HG03097 (cell line): ENCODE measurements at regions not wholly inside any gene's neighbourhood (a gene's known extent, or its start where the extent isn't known, plus 50 kb on each side); places are given as distances from the start of the nearest gene placed in this dataset.

Experiments
- ATAC-seq: cut with Tn5 transposase; IDR thresholded peaks from one replicate; pipeline ENCODE4 v1.9.1; 2021; ENCODE audit not compliant: unreplicated experiment, low FRiP score

DNA sequence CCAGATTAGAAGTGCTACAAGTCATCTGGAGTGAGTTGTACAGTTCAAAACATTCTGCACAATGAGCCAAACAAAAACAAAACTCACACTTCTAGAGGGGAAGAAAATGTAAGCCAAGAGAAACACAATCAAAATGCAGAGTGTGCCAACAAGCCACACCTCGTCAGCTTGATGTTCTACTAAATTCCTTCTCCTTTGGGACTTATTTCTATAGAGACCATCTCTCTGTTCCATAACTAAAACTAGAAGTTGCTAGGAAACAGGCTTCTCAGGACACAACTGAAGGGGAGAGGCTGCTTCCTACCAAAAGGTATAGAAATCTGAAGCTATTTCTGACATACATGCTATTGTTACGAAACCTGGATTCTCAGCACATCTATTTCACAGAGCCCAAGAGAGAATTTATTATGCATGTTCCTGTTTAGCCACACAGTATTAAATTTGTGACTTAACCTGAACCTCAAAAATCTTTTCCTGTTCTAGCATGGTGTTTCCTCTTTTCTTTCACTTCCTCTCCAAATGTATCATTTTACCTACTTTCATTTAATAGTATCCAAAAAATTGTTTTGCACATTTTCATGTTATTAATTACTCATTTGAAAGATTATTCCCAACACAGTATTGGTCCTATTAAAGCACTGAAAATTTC lies 211.4 kb upstream of the CCDC150 start:
- no peak for ATAC-seq

GRCh38 chr2:196431076-196431475 lies 208.4 kb upstream of the CCDC150 start:
- no peak for ATAC-seq

GRCh38 chr2:196431957-196432356 lies 207.6 kb upstream of the CCDC150 start:
- ATAC-seq, result no peak

DNA sequence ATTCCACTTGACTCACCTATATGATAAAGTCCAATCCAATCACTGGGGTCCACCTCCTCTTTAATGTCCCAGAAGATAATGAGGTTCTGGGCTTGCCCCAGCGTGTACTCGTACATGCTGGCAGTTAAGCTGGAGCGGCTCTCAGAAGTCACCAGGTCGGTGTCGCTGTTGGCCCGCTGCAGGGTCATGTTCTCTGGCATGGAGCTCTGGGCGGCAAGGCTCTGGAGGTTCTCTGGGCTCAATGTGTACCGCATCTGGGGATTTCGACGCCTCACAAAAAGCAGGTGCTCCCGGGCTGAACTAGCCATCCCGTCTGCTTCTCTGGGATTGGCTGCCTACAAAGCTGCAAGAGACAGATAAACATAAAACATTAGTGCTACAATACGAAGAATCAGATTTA lies 206.4 kb upstream of the CCDC150 start:
- ATAC-seq, result no peak

DNA sequence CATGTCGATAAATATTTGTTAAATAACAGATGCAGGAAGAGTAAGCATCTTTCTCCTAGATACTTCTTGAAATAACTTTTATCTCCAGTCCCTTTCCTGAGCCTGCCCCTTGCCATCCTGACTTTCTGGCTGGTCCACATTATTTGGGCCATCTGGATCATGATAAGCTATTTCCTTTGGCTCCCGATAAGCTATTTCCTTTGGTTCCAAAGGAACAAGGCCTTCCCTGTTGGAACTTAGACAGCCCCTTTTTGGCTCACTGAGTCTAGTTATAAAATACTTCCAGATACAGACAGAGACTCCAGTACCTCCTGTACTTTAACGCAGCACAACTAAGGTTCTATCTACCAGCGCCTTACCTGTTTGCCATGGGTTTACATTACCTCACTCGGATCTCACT lies 205.3 kb upstream of the CCDC150 start:
- ATAC-seq, result no peak

- no peak for ATAC-seq
Measured at GRCh38 chr2:196435189-196435588, 204.3 kb upstream of the CCDC150 start.

GRCh38 chr2:196437626-196438025 lies 201.9 kb upstream of the CCDC150 start:
- ATAC-seq, result no peak

DNA sequence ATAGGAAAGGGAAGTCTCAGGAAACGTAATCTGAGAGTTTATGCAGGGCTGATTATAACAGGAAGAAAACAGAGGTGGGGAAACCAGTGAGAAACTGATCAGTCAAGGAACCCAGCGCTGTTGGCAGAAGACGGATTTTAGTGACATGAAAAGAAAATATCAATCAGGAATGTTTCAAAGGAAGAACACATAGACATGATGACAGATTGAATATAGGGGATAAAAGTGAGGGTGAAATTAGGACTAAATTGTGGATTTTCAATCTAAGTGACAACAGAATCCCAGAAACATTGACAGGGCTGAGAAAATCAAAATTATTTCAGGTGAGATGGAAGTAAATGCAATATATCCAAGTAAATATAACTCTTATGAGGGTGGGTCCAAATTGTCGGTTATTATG lies 199.8 kb upstream of the CCDC150 start:
- ATAC-seq, result no peak

DNA sequence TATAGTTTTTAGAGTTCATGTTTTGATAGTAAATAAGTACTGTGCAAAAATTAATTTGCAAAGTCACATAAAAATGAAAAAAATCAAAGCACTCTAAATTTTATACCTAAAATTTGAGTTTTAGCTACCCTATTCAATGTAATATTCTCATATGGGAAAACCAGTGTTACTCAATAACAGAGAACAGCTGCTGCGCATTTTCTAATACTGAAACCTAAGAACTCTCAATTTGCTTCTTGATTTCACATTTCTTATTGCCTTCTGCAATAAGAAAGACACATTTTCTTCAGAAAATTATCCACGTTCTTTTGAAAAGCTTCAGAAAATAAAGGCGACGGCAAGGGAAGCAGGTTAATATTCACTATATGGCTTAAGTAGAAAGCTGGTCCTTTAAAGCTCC lies 199.1 kb upstream of the CCDC150 start:
- no peak for ATAC-seq

DNA sequence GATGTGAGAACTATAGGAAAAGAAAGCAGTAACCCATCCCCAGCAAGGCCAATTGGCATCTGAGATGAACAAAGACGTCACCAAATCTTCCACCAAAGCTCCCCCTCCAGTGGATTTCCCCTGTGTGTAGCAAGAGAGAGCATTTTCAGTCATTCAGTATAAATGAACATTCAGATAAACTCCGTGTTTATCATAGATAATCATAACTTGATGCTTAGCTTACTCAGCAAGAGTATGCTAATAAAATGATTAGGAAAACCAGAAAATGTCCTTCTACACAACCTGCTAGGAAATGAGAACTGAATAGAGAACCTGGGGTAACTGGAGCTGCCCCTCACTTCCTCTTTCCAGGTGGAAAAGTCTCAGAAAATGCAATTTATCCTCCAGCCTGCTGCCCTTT lies 198.0 kb upstream of the CCDC150 start:
- no peak for ATAC-seq

DNA sequence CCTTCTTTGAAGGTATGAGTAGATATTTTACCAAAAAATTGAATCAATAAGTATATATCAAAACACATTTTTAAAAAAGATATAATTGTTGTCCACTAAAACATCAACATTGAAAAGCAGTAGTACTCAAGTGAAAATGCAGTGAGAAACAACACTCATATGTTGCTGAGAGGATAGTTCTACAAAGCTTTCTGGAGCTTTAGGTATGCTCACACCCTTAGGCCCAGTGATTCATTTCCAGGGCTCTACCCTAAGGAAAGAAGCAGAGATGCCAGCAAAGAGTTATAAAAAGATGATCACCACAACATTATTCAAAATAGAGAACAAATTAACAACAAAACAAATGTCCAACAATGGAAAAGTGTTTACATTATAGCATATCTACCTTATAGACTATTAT lies 197.3 kb upstream of the CCDC150 start:
- no peak for ATAC-seq

DNA sequence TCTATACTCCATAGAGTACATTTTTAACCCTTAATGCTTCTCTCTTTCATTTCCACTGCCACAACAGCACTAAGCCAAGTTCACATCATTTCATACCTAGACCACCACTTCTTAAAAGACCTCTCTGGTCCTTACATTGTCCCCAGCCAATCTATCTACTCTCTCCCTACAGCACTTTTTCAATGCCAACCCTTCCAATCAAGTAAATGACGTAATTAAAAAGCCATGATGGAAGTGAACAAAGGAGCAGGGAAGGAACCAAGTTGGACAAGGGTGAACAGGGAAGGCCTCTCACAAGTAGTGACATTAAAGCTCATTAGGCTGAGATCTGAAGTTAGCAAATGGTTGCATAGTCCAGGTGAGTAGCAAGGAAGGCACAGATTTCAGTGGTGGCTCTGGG lies 195.1 kb upstream of the CCDC150 start:
- no peak for ATAC-seq

DNA sequence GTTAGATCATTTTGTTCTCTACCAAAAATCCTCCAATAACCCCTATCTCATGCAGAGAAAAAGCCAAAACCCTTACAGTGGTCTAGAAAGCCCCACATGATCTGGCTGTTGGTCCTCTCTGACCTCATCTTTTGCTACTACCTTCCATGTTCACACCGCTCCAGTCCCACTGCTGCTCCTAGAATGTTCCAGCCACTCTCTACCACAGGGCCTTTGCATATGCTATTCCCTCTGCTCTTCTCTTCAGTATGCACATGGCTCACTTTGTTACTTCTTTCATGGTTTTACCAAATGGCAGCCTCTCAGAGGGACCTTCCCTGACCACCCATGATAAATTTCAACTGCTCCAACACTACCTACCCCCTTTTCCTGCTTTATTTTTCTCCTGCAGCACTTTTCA lies 193.5 kb upstream of the CCDC150 start:
- ATAC-seq, result no peak

GRCh38 chr2:196448407-196449079 lies 191.0 kb upstream of the CCDC150 start:
- ATAC-seq, result no peak

DNA sequence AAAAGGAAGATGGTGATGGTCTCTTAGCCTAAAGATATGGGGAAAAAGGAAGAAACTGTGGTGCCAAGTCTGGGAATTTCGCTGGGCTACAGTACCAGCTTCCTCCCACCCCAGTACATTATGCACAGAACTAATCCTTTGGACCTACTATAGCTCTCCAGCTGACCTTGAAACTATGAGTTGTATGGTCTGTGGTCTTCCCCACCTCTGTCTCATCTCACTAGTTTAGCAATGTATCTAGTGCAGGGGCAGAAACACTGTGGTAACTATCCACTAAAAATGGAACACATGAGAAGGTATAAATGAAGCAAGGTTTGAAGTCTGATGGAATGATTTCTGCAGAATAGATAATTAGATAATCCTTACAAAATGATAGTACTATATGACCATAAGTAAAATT lies 190.4 kb upstream of the CCDC150 start:
- ATAC-seq, result no peak

DNA sequence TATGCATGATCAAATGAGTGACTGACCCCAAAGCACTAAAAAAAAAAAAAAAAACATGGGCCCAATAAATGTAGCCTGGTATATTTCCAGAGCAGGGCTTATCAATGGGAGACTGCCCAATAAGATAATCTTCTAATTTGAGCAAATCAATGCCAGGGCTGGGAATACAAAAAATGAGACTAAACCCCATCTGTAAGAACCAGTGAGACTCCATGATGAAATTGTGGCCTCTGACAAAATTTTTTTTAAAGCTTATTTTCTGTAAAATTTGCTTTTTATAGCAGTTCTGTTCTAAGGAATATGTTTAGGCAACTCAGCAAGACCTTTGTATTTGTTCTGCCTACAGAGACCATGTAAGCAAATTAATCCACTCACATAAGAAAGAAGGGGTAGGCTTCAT lies 186.8 kb upstream of the CCDC150 start:
- no peak for ATAC-seq

GRCh38 chr2:196453613-196454047 lies 185.9 kb upstream of the CCDC150 start:
- ATAC-seq, result peak; percentile 55

- no peak for ATAC-seq
Measured at GRCh38 chr2:196454492-196454891, 185.0 kb upstream of the CCDC150 start.

DNA sequence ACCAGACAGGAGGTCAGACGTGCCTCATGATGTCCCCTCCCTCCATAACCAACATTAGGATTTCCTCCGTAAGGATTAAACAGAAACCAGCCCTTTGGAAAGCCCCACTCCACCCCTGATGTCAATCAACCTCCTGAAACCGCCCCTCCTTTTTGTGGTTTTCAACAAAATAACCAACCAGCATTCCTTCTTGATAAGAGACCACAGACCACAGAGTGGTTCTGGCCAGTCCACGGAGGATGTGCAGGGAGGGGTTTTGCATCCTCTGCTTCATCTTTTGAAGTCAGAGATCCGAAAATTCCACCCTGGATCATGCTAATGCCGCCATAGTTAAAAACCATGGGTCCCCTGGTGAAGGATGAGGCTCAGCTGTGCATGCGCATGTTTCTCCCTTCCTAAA lies 180.0 kb upstream of the CCDC150 start:
- ATAC-seq, result no peak

DNA sequence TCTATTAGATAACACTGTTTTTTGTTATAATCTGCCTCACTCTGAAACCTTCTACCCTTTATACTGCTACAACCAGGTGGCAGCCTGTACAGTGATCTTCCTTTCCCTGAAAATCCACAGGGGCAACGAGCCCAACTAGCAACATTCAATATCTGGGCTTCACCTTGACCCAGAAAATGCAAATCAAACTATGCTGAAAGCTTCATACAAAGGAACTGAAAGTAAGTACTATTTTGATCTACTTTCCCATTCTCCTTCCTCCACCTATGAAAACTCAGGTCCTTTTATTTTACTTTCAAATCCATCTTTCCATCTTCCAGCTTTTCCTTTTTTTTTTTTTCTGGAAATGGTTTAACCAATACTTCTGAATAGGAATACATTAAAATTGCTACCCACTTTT lies 175.8 kb upstream of the CCDC150 start:
- no peak for ATAC-seq

DNA sequence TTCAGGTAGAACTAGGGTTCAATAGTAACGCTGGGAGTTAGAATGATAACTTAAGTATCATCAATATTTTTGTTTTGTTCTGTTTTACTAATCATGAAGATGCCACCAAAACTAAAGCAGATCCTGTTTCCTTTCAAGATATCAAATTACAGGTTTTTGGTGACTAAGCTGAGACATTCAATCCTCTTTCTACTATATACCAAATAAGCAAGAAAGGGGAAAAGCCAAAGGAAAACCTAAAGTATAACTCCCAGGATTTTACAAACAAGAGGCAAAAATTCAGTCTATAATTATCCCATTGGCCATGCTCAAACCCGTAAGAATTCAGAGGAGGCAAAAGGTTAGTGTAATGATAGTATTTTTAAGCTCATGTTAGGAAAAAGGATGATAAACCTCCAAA lies 175.2 kb upstream of the CCDC150 start:
- ATAC-seq, result no peak

DNA sequence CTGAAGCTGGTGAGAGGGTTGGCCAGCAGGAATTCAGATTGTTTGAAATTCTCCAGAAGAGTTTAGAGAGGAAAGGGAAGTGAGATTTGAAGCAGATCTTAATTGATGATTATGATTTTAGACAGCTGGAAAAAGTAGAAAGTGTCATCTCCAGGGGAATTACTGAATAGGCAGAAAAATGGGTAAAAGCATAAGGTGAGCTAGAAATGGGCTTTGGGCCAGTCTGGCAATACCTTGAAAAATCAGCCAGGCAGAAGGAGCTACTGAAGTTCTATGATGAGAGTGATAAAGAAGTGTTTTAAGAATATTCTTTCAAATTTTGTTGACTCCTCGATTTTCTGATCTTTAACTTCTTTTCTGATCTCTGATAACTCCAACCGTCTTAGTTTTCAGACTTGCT lies 172.9 kb upstream of the CCDC150 start:
- ATAC-seq, result no peak

DNA sequence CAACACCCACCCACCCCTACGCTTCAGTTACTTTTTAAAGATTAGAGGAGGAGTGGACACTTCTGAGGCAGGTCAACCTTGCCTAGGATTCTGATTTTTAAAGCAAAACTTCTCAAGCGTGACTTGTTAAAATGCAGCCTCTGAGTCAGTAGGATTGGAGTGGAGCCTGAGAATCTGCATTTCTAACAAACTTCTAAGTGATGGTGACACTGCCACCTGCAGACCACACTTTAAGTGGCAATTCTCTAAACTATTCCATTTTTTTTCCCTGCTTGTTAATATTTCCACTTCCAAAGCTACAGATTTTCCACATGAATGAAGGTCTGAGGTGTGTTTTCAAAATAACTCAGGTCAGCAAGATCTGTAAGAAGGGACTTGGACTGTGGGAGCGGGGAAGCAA lies 171.1 kb upstream of the CCDC150 start:
- ATAC-seq, result no peak
